ENCODE measurements at regions not wholly inside any gene's neighbourhood (a gene's known extent, or its start where the extent isn't known, plus 50 kb on each side); places are given as distances from the start of the nearest gene placed in this dataset.
A peak's percentile ranks its signal among the peaks of the same experiment; 100 is the strongest.

DNA sequence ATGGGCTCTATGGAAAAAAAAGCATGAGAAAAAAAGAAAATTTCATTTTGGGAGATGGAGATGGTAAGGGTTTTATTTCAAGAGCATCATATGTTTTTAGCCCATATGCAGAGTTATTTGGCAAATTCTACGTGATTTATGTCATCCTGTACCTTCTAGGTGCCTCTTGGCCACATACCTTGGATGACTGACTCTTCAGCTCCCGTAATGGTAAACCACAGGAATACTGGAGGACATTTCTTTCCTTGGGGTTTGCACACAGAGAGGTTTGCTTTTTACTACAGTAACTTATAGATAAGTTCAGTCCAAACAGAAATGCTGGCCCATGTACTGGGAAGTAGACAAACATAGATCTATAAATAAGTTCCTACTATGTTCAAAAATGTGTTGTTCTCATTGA, 132.2 kb downstream of the SH3BGRL2 start:
- Mint-ChIP-seq H3K27me3 (ENCODE audit: low read depth, poor library complexity) (no peaks in the 10 kb centered on the region), H3K27ac (no peak overlapping the region), H3K36me3 (ENCODE audit: low read depth) (no peaks in the 10 kb centered on the region), H3K4me1 (no peaks in the 10 kb centered on the region), H3K4me3 (no peak overlapping the region), H3K9me3 (peaks cover 6% of the 10 kb centered on the region)
- DNase-seq = no peak
- TF ChIP-seq, protein P1, sequence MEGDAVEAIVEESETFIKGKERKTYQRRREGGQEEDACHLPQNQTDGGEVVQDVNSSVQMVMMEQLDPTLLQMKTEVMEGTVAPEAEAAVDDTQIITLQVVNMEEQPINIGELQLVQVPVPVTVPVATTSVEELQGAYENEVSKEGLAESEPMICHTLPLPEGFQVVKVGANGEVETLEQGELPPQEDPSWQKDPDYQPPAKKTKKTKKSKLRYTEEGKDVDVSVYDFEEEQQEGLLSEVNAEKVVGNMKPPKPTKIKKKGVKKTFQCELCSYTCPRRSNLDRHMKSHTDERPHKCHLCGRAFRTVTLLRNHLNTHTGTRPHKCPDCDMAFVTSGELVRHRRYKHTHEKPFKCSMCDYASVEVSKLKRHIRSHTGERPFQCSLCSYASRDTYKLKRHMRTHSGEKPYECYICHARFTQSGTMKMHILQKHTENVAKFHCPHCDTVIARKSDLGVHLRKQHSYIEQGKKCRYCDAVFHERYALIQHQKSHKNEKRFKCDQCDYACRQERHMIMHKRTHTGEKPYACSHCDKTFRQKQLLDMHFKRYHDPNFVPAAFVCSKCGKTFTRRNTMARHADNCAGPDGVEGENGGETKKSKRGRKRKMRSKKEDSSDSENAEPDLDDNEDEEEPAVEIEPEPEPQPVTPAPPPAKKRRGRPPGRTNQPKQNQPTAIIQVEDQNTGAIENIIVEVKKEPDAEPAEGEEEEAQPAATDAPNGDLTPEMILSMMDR (IDR thresholded peaks at IDR 0.05) = no peak

GRCh38 chr6:79762370-79762769, 131.2 kb downstream of the SH3BGRL2 start:
- no peaks in the 10 kb centered on the region for H3K36me3 Mint-ChIP-seq (ENCODE audit: low read depth)
- no peaks in the 10 kb centered on the region for H3K4me1 Mint-ChIP-seq
- no peak for DNase-seq
- H3K9me3 Mint-ChIP-seq = no peaks in the 10 kb centered on the region
- H3K4me3 Mint-ChIP-seq = no peak overlapping the region
- no peak overlapping the region for H3K27ac Mint-ChIP-seq
- H3K27me3 Mint-ChIP-seq (ENCODE audit: low read depth, poor library complexity) = no peaks in the 10 kb centered on the region
- TF ChIP-seq, protein P1 (IDR thresholded peaks at IDR 0.05) = peak; percentile 18

GRCh38 chr6:79756496-79756895, 125.4 kb downstream of the SH3BGRL2 start:
- no peak for DNase-seq
- H3K36me3 Mint-ChIP-seq (ENCODE audit: low read depth) = no peaks in the 10 kb centered on the region
- no peak overlapping the region for H3K4me3 Mint-ChIP-seq
- no peaks in the 10 kb centered on the region for H3K27me3 Mint-ChIP-seq (ENCODE audit: low read depth, poor library complexity)
- no peaks in the 10 kb centered on the region for H3K4me1 Mint-ChIP-seq
- TF ChIP-seq, protein P1 (IDR thresholded peaks at IDR 0.05) = no peak
- no peak overlapping the region for H3K27ac Mint-ChIP-seq
- H3K9me3 Mint-ChIP-seq = no peaks in the 10 kb centered on the region

GRCh38 chr6:79755967-79756366, 124.8 kb downstream of the SH3BGRL2 start:
- Mint-ChIP-seq H3K4me1 (no peaks in the 10 kb centered on the region), H3K27ac (no peak overlapping the region), H3K9me3 (no peaks in the 10 kb centered on the region), H3K36me3 (ENCODE audit: low read depth) (no peaks in the 10 kb centered on the region), H3K27me3 (ENCODE audit: low read depth, poor library complexity) (no peaks in the 10 kb centered on the region), H3K4me3 (no peak overlapping the region)
- TF ChIP-seq, protein P1 (IDR thresholded peaks at IDR 0.05) = no peak
- no peak for DNase-seq
